ENCODE measurements at regions not wholly inside any gene's neighbourhood (a gene's known extent, or its start where the extent isn't known, plus 50 kb on each side); places are given as distances from the start of the nearest gene placed in this dataset.

- no peak for TF ChIP-seq CTCF (IDR thresholded peaks at IDR 0.05; ENCODE audit: insufficient read depth, low read depth, low read length)
- DNase-seq (ENCODE audit: low read depth), result no peak
- no peak overlapping the region for H3K4me3 ChIP-seq (ENCODE audit: low read depth, low read length)
These were observed 129.8 kb downstream of the TMEM174 start for GRCh38 chr5:73302797-73303147.

- TF ChIP-seq CTCF (IDR thresholded peaks at IDR 0.05; ENCODE audit: insufficient read depth, low read depth, low read length), result no peak
- DNase-seq (ENCODE audit: low read depth), result no peak
- no peak overlapping the region for H3K4me3 ChIP-seq (ENCODE audit: low read depth, low read length)
These were observed 128.4 kb downstream of the TMEM174 start for GRCh38 chr5:73301208-73301901.

DNA sequence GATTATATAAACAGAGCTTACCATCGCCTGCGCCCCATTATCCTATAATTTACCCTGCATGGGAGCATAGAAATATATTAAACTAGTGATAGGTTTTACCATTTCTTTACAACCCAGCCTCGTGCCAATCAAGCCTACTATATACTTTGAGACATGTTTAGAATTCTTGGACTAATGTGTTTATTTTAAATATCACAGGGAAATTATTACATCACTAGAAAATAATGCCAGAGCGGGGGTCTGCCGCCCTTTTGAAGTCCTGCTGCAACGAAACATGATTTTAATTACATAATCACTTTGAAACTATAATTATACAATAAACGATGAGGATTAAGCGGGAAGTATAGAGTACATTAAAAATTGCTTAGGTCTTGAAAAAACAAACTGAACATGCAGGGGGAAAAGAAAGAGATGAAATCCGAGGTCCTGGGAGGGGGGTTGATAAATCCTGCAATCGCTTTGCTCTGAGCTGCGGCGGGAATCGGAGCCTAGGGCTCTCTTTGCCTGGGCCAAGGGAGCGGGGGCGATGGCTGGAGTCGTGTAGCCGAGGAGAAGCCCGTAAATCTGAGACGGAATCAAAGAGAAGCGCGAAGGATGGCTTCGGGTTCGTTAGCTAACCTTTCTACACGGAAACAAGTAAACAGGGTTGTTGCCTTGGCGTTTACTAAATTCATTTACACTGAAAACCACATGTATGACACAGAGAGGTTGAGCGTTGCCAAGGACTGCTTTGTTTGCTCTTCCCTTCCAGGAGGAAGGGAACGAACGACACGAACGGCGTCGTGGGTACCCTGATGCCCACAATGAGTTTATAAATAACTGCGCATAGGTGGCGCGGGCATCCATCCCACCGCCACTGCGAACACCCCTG lies 127.6 kb downstream of the TMEM174 start:
- no peak overlapping the region for H3K4me3 ChIP-seq (ENCODE audit: low read depth, low read length)
- DNase-seq (ENCODE audit: low read depth), result no peak
- no peak for TF ChIP-seq CTCF (IDR thresholded peaks at IDR 0.05; ENCODE audit: insufficient read depth, low read depth, low read length)

- DNase-seq (ENCODE audit: low read depth), result no peak
- no peak for TF ChIP-seq CTCF (IDR thresholded peaks at IDR 0.05; ENCODE audit: insufficient read depth, low read depth, low read length)
- no peak overlapping the region for H3K4me3 ChIP-seq (ENCODE audit: low read depth, low read length)
These were observed 126.8 kb downstream of the TMEM174 start for GRCh38 chr5:73299665-73300336.

DNA sequence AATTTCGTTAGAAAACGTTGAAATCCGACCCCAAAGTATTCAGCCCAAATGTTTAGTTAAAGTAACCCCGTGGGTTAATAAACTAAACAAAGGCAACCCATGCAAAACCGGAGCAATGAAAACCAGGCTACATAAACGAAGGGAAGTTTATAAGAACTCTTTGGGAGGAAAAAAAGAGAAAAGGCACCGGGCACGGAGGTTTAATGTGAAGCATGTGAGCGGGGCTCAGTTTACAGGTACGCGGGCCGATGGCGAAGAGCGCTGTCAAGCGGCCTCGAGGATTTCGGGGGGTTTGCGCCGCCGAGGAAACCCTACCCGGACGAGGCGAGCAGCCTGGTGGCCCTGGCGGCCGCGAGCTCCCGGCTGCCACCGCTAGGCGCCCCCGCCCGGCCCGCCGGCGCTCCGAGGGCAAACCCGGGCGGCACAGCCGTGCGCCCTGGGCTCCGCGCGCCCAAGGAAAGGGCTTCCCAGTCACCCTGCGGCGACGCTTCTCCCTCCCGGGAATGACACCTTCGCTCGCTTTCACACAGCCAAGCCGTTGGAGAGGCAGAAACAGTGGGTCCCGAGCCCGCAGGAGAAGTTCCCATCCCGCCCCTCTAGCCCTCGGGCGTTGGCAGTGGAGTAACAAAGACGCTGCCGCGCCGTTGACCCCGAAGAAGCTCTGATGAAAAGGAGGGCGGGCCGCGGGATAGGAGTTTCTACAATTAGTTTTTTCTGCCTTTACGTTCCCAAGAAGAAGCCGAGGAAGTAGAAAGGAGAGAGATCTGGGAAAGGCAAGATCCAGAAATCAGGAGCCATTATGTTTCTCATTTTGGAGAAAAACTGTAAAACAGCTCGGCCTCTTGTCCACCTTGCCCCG lies 126.0 kb downstream of the TMEM174 start:
- TF ChIP-seq CTCF (IDR thresholded peaks at IDR 0.05; ENCODE audit: insufficient read depth, low read depth, low read length), result peak; percentile 12
- peak; percentile 34 for DNase-seq (ENCODE audit: low read depth)
- H3K4me3 ChIP-seq (ENCODE audit: low read depth, low read length), result no peak overlapping the region

DNA sequence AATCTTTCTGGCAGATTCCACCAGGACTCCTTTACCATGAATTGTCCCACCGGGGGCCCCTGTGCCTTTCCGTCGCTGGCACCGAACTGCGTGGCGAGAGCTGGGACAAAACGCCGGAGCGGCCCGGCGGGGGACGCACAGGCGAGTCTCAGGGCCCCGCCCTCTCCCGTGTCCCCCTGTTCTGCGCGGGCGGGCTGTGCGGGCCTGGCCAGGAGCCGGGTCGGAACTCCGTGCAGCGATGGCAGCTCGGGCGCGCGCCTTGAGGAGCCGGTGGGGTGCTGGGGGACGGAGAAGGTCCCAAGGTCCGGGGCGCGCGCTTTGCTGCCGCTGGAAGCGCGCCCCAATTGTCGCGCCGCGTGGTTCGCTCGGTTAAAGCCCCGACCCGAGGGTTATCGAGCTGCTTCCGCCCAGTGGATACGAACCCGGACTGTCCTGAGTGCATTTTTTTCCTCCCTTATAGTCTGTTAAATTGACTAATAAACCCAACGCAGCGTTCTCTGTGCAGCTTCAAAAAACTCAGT lies 125.3 kb downstream of the TMEM174 start:
- no peak overlapping the region for H3K4me3 ChIP-seq (ENCODE audit: low read depth, low read length)
- no peak for TF ChIP-seq CTCF (IDR thresholded peaks at IDR 0.05; ENCODE audit: insufficient read depth, low read depth, low read length)
- DNase-seq (ENCODE audit: low read depth), result no peak

All from fibroblast of villous mesenchyme (primary cell).